ENCODE measurements at regions not wholly inside any gene's neighbourhood (a gene's known extent, or its start where the extent isn't known, plus 50 kb on each side); places are given as distances from the start of the nearest gene placed in this dataset.

- TF ChIP-seq CTCF (IDR thresholded peaks at IDR 0.05) (no peak), POLR2A (IDR thresholded peaks at IDR 0.05) (no peak)
Measured at GRCh38 chr6:90409700-90410099, 113.1 kb upstream of the BACH2 start.

Data from uterus (tissue), 2 donors.